CD14-positive monocyte (primary cell): ENCODE measurements at regions not wholly inside any gene's neighbourhood (a gene's known extent, or its start where the extent isn't known, plus 50 kb on each side); places are given as distances from the start of the nearest gene placed in this dataset.
"Not testable (repeated sequence)": the region's sequence is repeated elsewhere in the genome, so short reads cannot be mapped to it uniquely, and the experiment has no call there.

Experiments used
- DNase-seq, 3 donors: peaks; one replicate each; pipeline ENCODE4 v3.0.0-alpha.2; 2011 to 2022
- H2AFZ ChIP-seq: 2 replicates; pipeline ENCODE4 v1.6.0; 2012; ENCODE audit warnings: mild to moderate bottlenecking, low read depth, low read length, inconsistent platforms; ENCODE audit not compliant: insufficient read depth, poor library complexity, severe bottlenecking
- H3K27ac ChIP-seq, 2 donors: 1 replicate in 1 of 2; 2 replicates in 1 of 2; pipeline ENCODE4 v1.5.1; 2012 to 2013; ENCODE audit warnings: low read length in 2 of 2, control low read depth in 1 of 2, inconsistent platforms in 1 of 2, low read depth in 1 of 2, mild to moderate bottlenecking in 1 of 2
- H3K27me3 ChIP-seq, 2 donors: one replicate each; pipeline versions ENCODE4 v1.6.0 to v1.6.1; 2011 to 2013; ENCODE audit warnings: low read length in 2 of 2; ENCODE audit not compliant: control insufficient read depth in 2 of 2, insufficient read depth in 2 of 2
- H3K36me3 ChIP-seq, 2 donors: replicated peaks in 1 of 2; 1 replicate in 1 of 2; 2 replicates in 1 of 2; pipeline versions ENCODE4 v1.5.1 to v1.6.1; 2012 to 2013; ENCODE audit warnings: low read length in 2 of 2, control low read depth in 1 of 2, inconsistent platforms in 1 of 2, mild to moderate bottlenecking in 1 of 2; ENCODE audit not compliant: insufficient read depth in 2 of 2, control insufficient read depth in 1 of 2
- H3K4me1 ChIP-seq, 2 donors: 1 replicate in 1 of 2; 2 replicates in 1 of 2; pipeline versions ENCODE4 v1.5.1 to v1.6.1; 2012 to 2013; ENCODE audit warnings: low read length in 2 of 2, control low read depth in 1 of 2, inconsistent platforms in 1 of 2, mild to moderate bottlenecking in 1 of 2, moderate library complexity in 1 of 2; ENCODE audit not compliant: insufficient read depth in 2 of 2, control insufficient read depth in 1 of 2
- H3K4me2 ChIP-seq: replicated peaks from 2 replicates; pipeline ENCODE3; 2012; ENCODE audit warnings: low read length, moderate library complexity, mild to moderate bottlenecking; ENCODE audit not compliant: poor library complexity, severe bottlenecking; ENCODE audit errors: extremely low read depth
- H3K4me3 ChIP-seq, 3 experiments: fragments of 200-600 bp in 1 of 3; sonication (generic) in 1 of 3; replicated peaks in 1 of 3; 1 replicate in 2 of 3; 2 replicates in 1 of 3; pipeline ENCODE4 v1.5.1; 2011 to 2013; ENCODE audit warnings: low read length in 3 of 3, mild to moderate bottlenecking in 3 of 3, control low read depth in 2 of 3, low read depth in 2 of 3, inconsistent platforms in 1 of 3, moderate library complexity in 1 of 3
- H3K79me2 ChIP-seq: 2 replicates; pipeline ENCODE4 v1.6.0; 2012; ENCODE audit warnings: mild to moderate bottlenecking, control low read depth, inconsistent platforms, low read length, moderate library complexity; ENCODE audit not compliant: insufficient read depth
- H3K9ac ChIP-seq: 2 replicates; pipeline ENCODE4 v1.6.0; 2017; ENCODE audit warnings: low read length, mild to moderate bottlenecking; ENCODE audit not compliant: insufficient read depth, poor library complexity, severe bottlenecking
- H3K9me3 ChIP-seq, 2 donors: replicated peaks in 1 of 2; 1 replicate in 1 of 2; 2 replicates in 1 of 2; pipeline versions ENCODE4 v1.5.1 to v1.6.1; 2012 to 2013; ENCODE audit warnings: low read length in 2 of 2, control low read depth in 1 of 2; ENCODE audit not compliant: control insufficient read depth in 1 of 2, insufficient read depth in 1 of 2
- H4K20me1 ChIP-seq: 2 replicates; pipeline ENCODE4 v1.6.0; 2012; ENCODE audit warnings: mild to moderate bottlenecking, low read length, control low read depth, moderate library complexity; ENCODE audit not compliant: insufficient read depth
- H3K27ac Mint-ChIP-seq, 7 donors: one replicate each; pipeline ENCODE4 v1.8.0; 2020; ENCODE audit warnings: mild to moderate bottlenecking in 7 of 7, mixed read lengths in 7 of 7, moderate library complexity in 6 of 7, inconsistent platforms in 2 of 7
- H3K27me3 Mint-ChIP-seq, 3 donors: one replicate each; pipeline ENCODE4 v1.8.0; 2021 to 2022; ENCODE audit warnings: low read depth in 3 of 3, mild to moderate bottlenecking in 3 of 3, mixed read lengths in 3 of 3, moderate library complexity in 3 of 3, inconsistent platforms in 1 of 3
- H3K36me3 Mint-ChIP-seq, 2 donors: one replicate each; pipeline ENCODE4 v1.8.0; 2020; ENCODE audit warnings: mixed read lengths in 2 of 2, inconsistent platforms in 1 of 2, mild to moderate bottlenecking in 1 of 2
- H3K4me1 Mint-ChIP-seq: one replicate; pipeline ENCODE4 v1.8.0; 2020; ENCODE audit warnings: mild to moderate bottlenecking, mixed read lengths
- H3K4me3 Mint-ChIP-seq, 2 donors: one replicate each; pipeline ENCODE4 v1.8.0; 2020; ENCODE audit warnings: mild to moderate bottlenecking in 2 of 2, mixed read lengths in 2 of 2, moderate library complexity in 1 of 2
- H3K9me3 Mint-ChIP-seq, 7 donors: one replicate each; pipeline ENCODE4 v1.8.0; 2020 to 2022; ENCODE audit warnings: mixed read lengths in 7 of 7, mild to moderate bottlenecking in 6 of 7, moderate library complexity in 6 of 7, inconsistent platforms in 2 of 7
- WGBS: methylation state at CpG from one replicate; pipeline ENCODE4 v1.1.5; 2013; ENCODE audit warnings: missing lambda C conversion rate; ENCODE audit not compliant: insufficient coverage; 5-methylcytosine and 5-hydroxymethylcytosine counted together
- intact Hi-C, 2 donors: fragments of 100-400 bp; cut with micrococcal nuclease; formaldehyde crosslinking; loops; one replicate each; pipeline versions ENCODE4 v1.15.0 to v1.15.1; 2023
- TF ChIP-seq, protein P1 (sequence below): fragments of 200-600 bp; IDR thresholded peaks from one replicate; pipeline ENCODE4 v1.8.0; 2022; ENCODE audit warnings: antibody characterized with exemption, mild to moderate bottlenecking

- no peaks in the 10 kb centered on the region for H3K4me1 ChIP-seq
- no CpG with 5 or more reads among the region's 3 CpGs for WGBS
- H3K79me2 ChIP-seq: no peaks in the 10 kb centered on the region
- H3K9me3 Mint-ChIP-seq: peaks cover 0 to 5% (median 2%) of the 10 kb centered on the region in 7 donors
- DNase-seq: no peak
- H3K36me3 ChIP-seq: no peaks in the 10 kb centered on the region
- no peak overlapping the region for H3K4me2 ChIP-seq
- H3K4me1 Mint-ChIP-seq: no peaks in the 10 kb centered on the region
- intact Hi-C loops: no loop called here
- no peak overlapping the region for H3K9ac ChIP-seq
- H3K27me3 Mint-ChIP-seq: no peaks in the 10 kb centered on the region
- no peak overlapping the region for H3K27ac ChIP-seq
- no peak overlapping the region for H2AFZ ChIP-seq
- H3K36me3 Mint-ChIP-seq: peaks cover 16 to 22% of the 10 kb centered on the region in 2 donors
- H3K4me3 Mint-ChIP-seq: no peak overlapping the region
- no peaks in the 10 kb centered on the region for H3K27me3 ChIP-seq
- TF ChIP-seq, protein P1, sequence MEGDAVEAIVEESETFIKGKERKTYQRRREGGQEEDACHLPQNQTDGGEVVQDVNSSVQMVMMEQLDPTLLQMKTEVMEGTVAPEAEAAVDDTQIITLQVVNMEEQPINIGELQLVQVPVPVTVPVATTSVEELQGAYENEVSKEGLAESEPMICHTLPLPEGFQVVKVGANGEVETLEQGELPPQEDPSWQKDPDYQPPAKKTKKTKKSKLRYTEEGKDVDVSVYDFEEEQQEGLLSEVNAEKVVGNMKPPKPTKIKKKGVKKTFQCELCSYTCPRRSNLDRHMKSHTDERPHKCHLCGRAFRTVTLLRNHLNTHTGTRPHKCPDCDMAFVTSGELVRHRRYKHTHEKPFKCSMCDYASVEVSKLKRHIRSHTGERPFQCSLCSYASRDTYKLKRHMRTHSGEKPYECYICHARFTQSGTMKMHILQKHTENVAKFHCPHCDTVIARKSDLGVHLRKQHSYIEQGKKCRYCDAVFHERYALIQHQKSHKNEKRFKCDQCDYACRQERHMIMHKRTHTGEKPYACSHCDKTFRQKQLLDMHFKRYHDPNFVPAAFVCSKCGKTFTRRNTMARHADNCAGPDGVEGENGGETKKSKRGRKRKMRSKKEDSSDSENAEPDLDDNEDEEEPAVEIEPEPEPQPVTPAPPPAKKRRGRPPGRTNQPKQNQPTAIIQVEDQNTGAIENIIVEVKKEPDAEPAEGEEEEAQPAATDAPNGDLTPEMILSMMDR: no peak
- no peak overlapping the region for H3K4me3 ChIP-seq
- peak overlapping the region in 1 of 7 donors; percentile 38 for H3K27ac Mint-ChIP-seq
- H4K20me1 ChIP-seq: no peaks in the 10 kb centered on the region
- no peaks in the 10 kb centered on the region for H3K9me3 ChIP-seq
These were observed 195.2 kb upstream of the PUDP start for GRCh38 chrX:7343181-7343580.

DNA sequence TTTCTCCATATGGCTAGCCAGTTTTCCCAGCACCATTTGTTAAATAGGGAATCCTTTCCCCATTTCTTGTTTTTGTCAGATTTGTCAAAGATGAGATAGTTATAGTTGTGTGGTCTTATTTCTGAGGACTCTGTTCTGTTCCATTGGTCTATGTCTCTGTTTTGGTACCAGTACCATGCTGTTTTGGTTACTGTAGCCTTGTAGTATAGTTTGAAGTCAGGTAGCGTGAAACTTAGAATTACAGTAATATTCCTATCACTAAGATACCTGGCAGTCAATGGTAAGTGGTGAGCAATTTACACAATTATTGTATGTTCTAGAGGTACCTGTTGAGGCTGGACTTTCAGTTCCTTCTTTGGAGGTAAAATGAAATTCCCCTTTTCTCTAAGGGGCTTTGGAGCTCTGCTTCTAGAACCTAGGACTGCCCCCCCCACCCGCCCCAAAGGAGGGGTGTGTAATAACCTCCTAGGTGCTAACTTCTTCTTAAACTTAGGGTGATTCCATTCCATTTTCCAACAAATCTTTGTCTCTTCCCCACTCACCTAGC is 187.9 kb upstream of the PUDP start:
- H3K36me3 Mint-ChIP-seq: peaks cover 14 to 20% of the 10 kb centered on the region in 2 donors
- DNase-seq, H3K27me3 ChIP-seq, H3K4me1 Mint-ChIP-seq, H3K9ac ChIP-seq, H3K79me2 ChIP-seq, H3K4me3 ChIP-seq, intact Hi-C loops, H3K9me3 Mint-ChIP-seq, H3K4me1 ChIP-seq, H2AFZ ChIP-seq, H3K27me3 Mint-ChIP-seq, H4K20me1 ChIP-seq, H3K9me3 ChIP-seq, H3K27ac ChIP-seq, H3K4me2 ChIP-seq, H3K27ac Mint-ChIP-seq, H3K4me3 Mint-ChIP-seq: not testable (repeated sequence)
- WGBS: no CpG with 5 or more reads among the region's 2 CpGs
- H3K36me3 ChIP-seq: peaks cover 0 to 12% of the 10 kb centered on the region in 2 donors
